ENCODE measurements at regions not wholly inside any gene's neighbourhood (a gene's known extent, or its start where the extent isn't known, plus 50 kb on each side); places are given as distances from the start of the nearest gene placed in this dataset.
"Not testable (repeated sequence)": the region's sequence is repeated elsewhere in the genome, so short reads cannot be mapped to it uniquely, and the experiment has no call there.

- intact Hi-C loops (cut with micrococcal nuclease), result no loop called here
- H3K27me3 Mint-ChIP-seq (ENCODE audit: low read depth), result no peaks in the 10 kb centered on the region
- no peaks in the 10 kb centered on the region for H3K36me3 Mint-ChIP-seq (ENCODE audit: low read depth)
- DNase-seq (ENCODE audit: low spot score), result no peak
- H3K9me3 Mint-ChIP-seq, result peaks cover 17% of the 10 kb centered on the region
- H3K4me1 Mint-ChIP-seq (ENCODE audit: low read depth), result no peaks in the 10 kb centered on the region
- no peak overlapping the region for H3K27ac Mint-ChIP-seq
- H3K4me3 Mint-ChIP-seq (ENCODE audit: low read depth), result no peak overlapping the region
Observed at GRCh38 chr7:46908770-46909169, 673.1 kb downstream of the TNS3 start.

- peaks cover 38% of the 10 kb centered on the region for H3K9me3 Mint-ChIP-seq
- H3K4me1 Mint-ChIP-seq (ENCODE audit: low read depth); H3K27me3 Mint-ChIP-seq (ENCODE audit: low read depth); intact Hi-C loops (cut with micrococcal nuclease); H3K27ac Mint-ChIP-seq; H3K4me3 Mint-ChIP-seq (ENCODE audit: low read depth); DNase-seq (ENCODE audit: low spot score); H3K36me3 Mint-ChIP-seq (ENCODE audit: low read depth): not testable (repeated sequence)
Observed at GRCh38 chr7:46904523-46904922, 677.4 kb downstream of the TNS3 start.

- peaks cover 25% of the 10 kb centered on the region for H3K9me3 Mint-ChIP-seq
- DNase-seq (ENCODE audit: low spot score), result no peak
- H3K36me3 Mint-ChIP-seq (ENCODE audit: low read depth), result no peaks in the 10 kb centered on the region
- intact Hi-C loops (cut with micrococcal nuclease), result no loop called here
- H3K4me3 Mint-ChIP-seq (ENCODE audit: low read depth), result no peak overlapping the region
- no peaks in the 10 kb centered on the region for H3K4me1 Mint-ChIP-seq (ENCODE audit: low read depth)
- no peak overlapping the region for H3K27ac Mint-ChIP-seq
- no peaks in the 10 kb centered on the region for H3K27me3 Mint-ChIP-seq (ENCODE audit: low read depth)
Observed at GRCh38 chr7:46902463-46902862, 679.4 kb downstream of the TNS3 start.

GRCh38 chr7:46900312-46901263 lies 681.3 kb downstream of the TNS3 start:
- intact Hi-C loops (cut with micrococcal nuclease), result no loop called here
- Mint-ChIP-seq H3K4me3 (ENCODE audit: low read depth) (no peak overlapping the region), H3K36me3 (ENCODE audit: low read depth) (no peaks in the 10 kb centered on the region), H3K27ac (no peak overlapping the region), H3K9me3 (peaks cover 21% of the 10 kb centered on the region), H3K4me1 (ENCODE audit: low read depth) (no peaks in the 10 kb centered on the region), H3K27me3 (ENCODE audit: low read depth) (no peaks in the 10 kb centered on the region)
- DNase-seq (ENCODE audit: low spot score), result no peak

- DNase-seq (ENCODE audit: low spot score), result no peak
- H3K4me1 Mint-ChIP-seq (ENCODE audit: low read depth), result no peaks in the 10 kb centered on the region
- H3K4me3 Mint-ChIP-seq (ENCODE audit: low read depth), result no peak overlapping the region
- no peak overlapping the region for H3K27ac Mint-ChIP-seq
- intact Hi-C loops (cut with micrococcal nuclease), result no loop called here
- no peaks in the 10 kb centered on the region for H3K36me3 Mint-ChIP-seq (ENCODE audit: low read depth)
- H3K9me3 Mint-ChIP-seq, result peaks cover 10% of the 10 kb centered on the region
- no peaks in the 10 kb centered on the region for H3K27me3 Mint-ChIP-seq (ENCODE audit: low read depth)
Observed at GRCh38 chr7:46897381-46897780, 684.5 kb downstream of the TNS3 start.

GRCh38 chr7:46886669-46887374 lies 695.1 kb downstream of the TNS3 start:
- H3K9me3 Mint-ChIP-seq, result peaks cover 13% of the 10 kb centered on the region
- no peaks in the 10 kb centered on the region for H3K36me3 Mint-ChIP-seq (ENCODE audit: low read depth)
- no peaks in the 10 kb centered on the region for H3K4me1 Mint-ChIP-seq (ENCODE audit: low read depth)
- H3K27ac Mint-ChIP-seq, result no peak overlapping the region
- no peaks in the 10 kb centered on the region for H3K27me3 Mint-ChIP-seq (ENCODE audit: low read depth)
- no peak for DNase-seq (ENCODE audit: low spot score)
- intact Hi-C loops (cut with micrococcal nuclease), result no loop called here
- H3K4me3 Mint-ChIP-seq (ENCODE audit: low read depth), result no peak overlapping the region

- Mint-ChIP-seq H3K4me3 (ENCODE audit: low read depth) (no peak overlapping the region), H3K27me3 (ENCODE audit: low read depth) (no peaks in the 10 kb centered on the region), H3K27ac (no peak overlapping the region), H3K36me3 (ENCODE audit: low read depth) (no peaks in the 10 kb centered on the region), H3K9me3 (peaks cover 13% of the 10 kb centered on the region), H3K4me1 (ENCODE audit: low read depth) (no peaks in the 10 kb centered on the region)
- intact Hi-C loops (cut with micrococcal nuclease), result no loop called here
- DNase-seq (ENCODE audit: low spot score), result no peak
Observed at GRCh38 chr7:46885167-46885566, 696.7 kb downstream of the TNS3 start.

GRCh38 chr7:46881507-46882127 lies 700.3 kb downstream of the TNS3 start:
- intact Hi-C loops (cut with micrococcal nuclease), result no loop called here
- Mint-ChIP-seq H3K27ac (no peak overlapping the region), H3K4me3 (ENCODE audit: low read depth) (no peak overlapping the region), H3K9me3 (peaks cover 14% of the 10 kb centered on the region), H3K4me1 (ENCODE audit: low read depth) (no peaks in the 10 kb centered on the region), H3K27me3 (ENCODE audit: low read depth) (no peaks in the 10 kb centered on the region), H3K36me3 (ENCODE audit: low read depth) (no peaks in the 10 kb centered on the region)
- DNase-seq (ENCODE audit: low spot score), result no peak

GRCh38 chr7:46880508-46881196 lies 701.3 kb downstream of the TNS3 start:
- peaks cover 22% of the 10 kb centered on the region for H3K9me3 Mint-ChIP-seq
- no peak overlapping the region for H3K27ac Mint-ChIP-seq
- H3K4me3 Mint-ChIP-seq (ENCODE audit: low read depth), result no peak overlapping the region
- no peak for DNase-seq (ENCODE audit: low spot score)
- intact Hi-C loops (cut with micrococcal nuclease), result no loop called here
- H3K36me3 Mint-ChIP-seq (ENCODE audit: low read depth), result no peaks in the 10 kb centered on the region
- no peaks in the 10 kb centered on the region for H3K27me3 Mint-ChIP-seq (ENCODE audit: low read depth)
- H3K4me1 Mint-ChIP-seq (ENCODE audit: low read depth), result no peaks in the 10 kb centered on the region

GRCh38 chr7:46879783-46880182 lies 702.1 kb downstream of the TNS3 start:
- H3K36me3 Mint-ChIP-seq (ENCODE audit: low read depth), result no peaks in the 10 kb centered on the region
- intact Hi-C loops (cut with micrococcal nuclease), result no loop called here
- no peaks in the 10 kb centered on the region for H3K27me3 Mint-ChIP-seq (ENCODE audit: low read depth)
- H3K4me3 Mint-ChIP-seq (ENCODE audit: low read depth), result no peak overlapping the region
- H3K4me1 Mint-ChIP-seq (ENCODE audit: low read depth), result no peaks in the 10 kb centered on the region
- DNase-seq (ENCODE audit: low spot score), result no peak
- H3K9me3 Mint-ChIP-seq, result peaks cover 22% of the 10 kb centered on the region
- no peak overlapping the region for H3K27ac Mint-ChIP-seq

GRCh38 chr7:46871516-46871915 lies 710.4 kb downstream of the TNS3 start:
- no peak for DNase-seq (ENCODE audit: low spot score)
- Mint-ChIP-seq H3K4me1 (ENCODE audit: low read depth) (no peaks in the 10 kb centered on the region), H3K36me3 (ENCODE audit: low read depth) (no peaks in the 10 kb centered on the region), H3K4me3 (ENCODE audit: low read depth) (no peak overlapping the region), H3K27me3 (ENCODE audit: low read depth) (no peaks in the 10 kb centered on the region), H3K27ac (no peak overlapping the region), H3K9me3 (peaks cover 15% of the 10 kb centered on the region)
- intact Hi-C loops (cut with micrococcal nuclease), result no loop called here

GRCh38 chr7:46864716-46865115 lies 717.2 kb downstream of the TNS3 start:
- intact Hi-C loops (cut with micrococcal nuclease), result no loop called here
- H3K36me3 Mint-ChIP-seq (ENCODE audit: low read depth), result no peaks in the 10 kb centered on the region

More at GRCh38 chr7:46864716-46865115, 717.2 kb downstream of the TNS3 start:
- Mint-ChIP-seq H3K27me3 (ENCODE audit: low read depth) (no peaks in the 10 kb centered on the region), H3K9me3 (peaks cover 22% of the 10 kb centered on the region), H3K27ac (no peak overlapping the region), H3K4me1 (ENCODE audit: low read depth) (no peaks in the 10 kb centered on the region), H3K4me3 (ENCODE audit: low read depth) (no peak overlapping the region)
- no peak for DNase-seq (ENCODE audit: low spot score)
